SJSA1 (cell line): ENCODE measurements at regions not wholly inside any gene's neighbourhood (a gene's known extent, or its start where the extent isn't known, plus 50 kb on each side); places are given as distances from the start of the nearest gene placed in this dataset.

ENCODE experiments used
- DNase-seq, 2 experiments: peaks; one replicate each; pipeline ENCODE4 v3.0.0-alpha.2; 2015 to 2020; ENCODE audit warnings: low spot score in 2 of 2, low read depth in 1 of 2
- H3K27ac ChIP-seq: fragments of 250-450 bp; sonication (Bioruptor Pico); 2 replicates; pipeline ENCODE4 v1.5.1; 2020; ENCODE audit warnings: mild to moderate bottlenecking, moderate library complexity
- H3K27me3 ChIP-seq: fragments of 250-450 bp; sonication (Bioruptor Pico); replicated peaks from 2 replicates; pipeline ENCODE4 v1.5.1; 2020; ENCODE audit warnings: mild to moderate bottlenecking, moderate library complexity
- H3K36me3 ChIP-seq: fragments of 250-450 bp; sonication (Bioruptor Pico); 2 replicates; pipeline ENCODE4 v1.5.1; 2020; ENCODE audit warnings: mild to moderate bottlenecking
- H3K4me1 ChIP-seq: fragments of 250-450 bp; sonication (Bioruptor Pico); replicated peaks from 2 replicates; pipeline ENCODE4 v1.6.1; 2021; ENCODE audit warnings: mild to moderate bottlenecking
- H3K4me3 ChIP-seq: fragments of 250-450 bp; sonication (Bioruptor Pico); 2 replicates; pipeline ENCODE4 v1.5.1; 2020; ENCODE audit warnings: mild to moderate bottlenecking
- H3K9me3 ChIP-seq: fragments of 250-450 bp; sonication (Bioruptor Pico); replicated peaks from 2 replicates; pipeline ENCODE4 v1.5.1; 2020; ENCODE audit warnings: mild to moderate bottlenecking

DNA sequence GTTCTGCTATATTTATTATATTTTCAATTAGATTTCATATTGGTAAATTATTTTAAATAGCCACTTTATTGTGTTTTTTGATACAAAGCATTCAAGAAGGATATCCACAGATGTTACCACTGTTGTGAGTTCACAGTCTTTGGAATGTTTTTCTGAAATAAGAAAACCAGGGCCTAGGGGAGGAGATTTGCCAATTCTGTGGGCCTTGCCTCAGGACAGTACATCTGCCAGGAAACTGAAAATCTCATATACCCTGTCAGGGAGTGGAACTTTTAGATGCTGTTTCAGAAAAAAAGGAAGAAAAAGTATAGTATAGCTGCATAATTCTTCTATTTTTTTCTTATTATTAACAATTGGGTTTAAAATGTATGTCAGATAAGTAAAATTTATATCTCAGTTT lies 995.9 kb upstream of the ADGRB3 start:
- Histone ChIP-seq H3K36me3 (no peaks in the 10 kb centered on the region), H3K4me3 (no peak overlapping the region), H3K27me3 (no peaks in the 10 kb centered on the region), H3K9me3 (no peaks in the 10 kb centered on the region), H3K4me1 (no peaks in the 10 kb centered on the region), H3K27ac (no peak overlapping the region)
- no peak for DNase-seq

DNA sequence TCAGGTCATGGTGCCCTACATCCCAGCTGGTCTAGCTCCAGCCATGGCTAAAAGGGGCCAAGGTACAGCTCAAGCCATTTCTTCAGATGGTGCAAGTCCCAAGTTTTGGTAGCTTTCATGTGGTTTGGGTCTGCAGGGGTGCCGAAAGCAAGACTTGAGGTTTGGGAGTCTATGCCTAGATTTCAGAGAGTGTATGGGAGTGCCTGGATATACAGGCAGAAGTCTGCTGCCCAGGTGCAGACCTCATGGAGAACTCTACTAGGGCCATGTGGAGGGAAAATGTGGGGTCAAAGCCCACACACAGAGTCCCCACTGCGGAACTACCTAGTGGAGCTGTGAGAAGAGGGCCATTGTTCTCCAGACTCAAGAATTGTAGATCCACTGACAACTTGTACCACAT lies 1000.9 kb upstream of the ADGRB3 start:
- no peaks in the 10 kb centered on the region for H3K36me3 ChIP-seq
- H3K9me3 ChIP-seq = no peaks in the 10 kb centered on the region; the same call in 1 of the 2 replicates

DNA sequence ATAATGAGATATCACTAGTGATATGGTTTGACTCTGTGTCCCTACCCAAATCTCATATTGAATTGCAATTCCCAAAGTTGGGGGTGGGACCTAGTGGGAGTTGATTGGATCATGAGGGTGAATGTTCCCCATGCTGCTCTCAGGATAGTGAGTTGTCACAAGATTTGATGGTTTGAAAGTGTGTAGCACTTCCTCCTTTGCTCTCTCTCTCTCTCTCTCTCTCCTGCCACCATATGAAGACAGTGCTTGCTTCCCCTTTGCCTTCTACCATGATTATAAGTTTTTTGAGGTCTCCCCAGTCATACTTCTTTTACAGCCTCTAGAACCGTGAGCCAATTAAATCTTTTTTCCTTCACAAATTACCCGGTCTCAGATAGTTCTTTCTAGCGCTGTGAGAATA lies 1002.0 kb upstream of the ADGRB3 start:
- Histone ChIP-seq H3K9me3 (no peaks in the 10 kb centered on the region; the same call in 1 of the 2 replicates), H3K27me3 (no peaks in the 10 kb centered on the region), H3K4me3 (no peak overlapping the region), H3K4me1 (no peaks in the 10 kb centered on the region), H3K36me3 (no peaks in the 10 kb centered on the region), H3K27ac (no peak overlapping the region)
- DNase-seq = no peak

More for the DNA sequence above, 1000.9 kb upstream of the ADGRB3 start:
- Histone ChIP-seq H3K4me1 (no peaks in the 10 kb centered on the region), H3K27ac (no peak overlapping the region), H3K4me3 (no peak overlapping the region), H3K27me3 (no peaks in the 10 kb centered on the region)
- no peak for DNase-seq

DNA sequence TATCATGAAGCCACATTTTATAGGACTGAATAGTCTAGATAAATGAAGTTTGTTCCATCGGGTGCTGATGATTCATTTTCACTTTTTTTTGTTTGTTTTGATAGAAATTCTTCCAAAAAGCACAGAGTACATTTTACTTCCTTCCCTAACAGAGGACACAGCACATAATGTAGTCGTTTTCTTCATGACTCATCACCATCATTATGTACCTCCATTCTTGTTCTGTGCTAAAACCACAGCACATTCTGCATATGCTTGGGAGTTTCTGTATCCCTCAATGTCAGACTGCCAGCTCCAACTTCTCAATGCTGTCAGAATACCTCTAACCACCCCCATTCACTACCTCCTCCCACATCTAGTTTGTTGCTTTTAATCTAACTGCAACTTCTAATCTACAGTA lies 1004.9 kb upstream of the ADGRB3 start:
- H3K9me3 ChIP-seq = no peaks in the 10 kb centered on the region; the same call in 1 of the 2 replicates
- H3K36me3 ChIP-seq = no peaks in the 10 kb centered on the region
- H3K27ac ChIP-seq = no peak overlapping the region
- H3K4me3 ChIP-seq = no peak overlapping the region
- no peaks in the 10 kb centered on the region for H3K4me1 ChIP-seq
- H3K27me3 ChIP-seq = no peaks in the 10 kb centered on the region
- DNase-seq = no peak

DNA sequence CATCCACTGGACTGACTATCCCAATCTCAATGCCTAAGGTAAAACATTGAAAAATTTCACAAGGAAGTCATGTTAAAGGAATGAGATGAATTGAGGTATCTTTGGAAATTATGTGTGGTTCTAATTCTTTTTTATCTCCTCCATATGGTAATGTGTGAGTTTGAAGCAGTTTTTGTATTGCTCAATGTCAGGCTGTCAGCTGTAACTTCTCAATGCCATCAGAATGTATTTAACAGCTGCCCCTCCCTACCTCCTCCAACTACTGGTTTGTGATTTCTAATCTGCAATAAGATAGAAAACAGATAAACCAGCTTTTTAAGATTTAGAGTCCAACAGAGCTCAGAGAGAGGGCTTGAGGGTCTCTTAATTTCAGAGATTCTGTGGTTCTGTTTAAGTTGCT lies 1005.8 kb upstream of the ADGRB3 start:
- no peaks in the 10 kb centered on the region; the same call in 1 of the 2 replicates for H3K9me3 ChIP-seq
- H3K4me1 ChIP-seq = no peaks in the 10 kb centered on the region
- H3K4me3 ChIP-seq = no peak overlapping the region
- DNase-seq = no peak
- H3K36me3 ChIP-seq = no peaks in the 10 kb centered on the region
- H3K27ac ChIP-seq = no peak overlapping the region
- H3K27me3 ChIP-seq = no peaks in the 10 kb centered on the region

DNA sequence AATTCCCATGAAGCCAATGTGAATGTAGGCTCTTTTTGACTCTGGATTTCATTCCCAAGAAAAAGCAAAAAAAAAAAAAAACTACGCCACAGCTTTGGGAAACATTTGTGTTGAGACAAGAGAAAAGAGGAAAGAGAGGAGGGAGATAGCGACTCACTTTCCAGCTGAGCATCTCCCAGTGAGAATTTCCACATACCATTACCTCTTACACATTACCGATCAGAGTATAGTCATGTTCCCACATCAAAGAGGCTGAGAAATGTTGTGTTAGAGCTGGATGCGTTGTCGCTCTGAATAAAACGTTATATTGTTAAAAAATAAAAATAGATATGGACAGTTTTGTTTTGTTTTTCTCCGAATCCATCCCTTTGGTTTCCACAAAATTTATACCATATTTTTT lies 1019.3 kb upstream of the ADGRB3 start:
- Histone ChIP-seq H3K4me3 (no peak overlapping the region), H3K4me1 (no peaks in the 10 kb centered on the region), H3K36me3 (no peaks in the 10 kb centered on the region), H3K9me3 (no peaks in the 10 kb centered on the region), H3K27me3 (no peaks in the 10 kb centered on the region), H3K27ac (no peak overlapping the region)
- no peak for DNase-seq

DNA sequence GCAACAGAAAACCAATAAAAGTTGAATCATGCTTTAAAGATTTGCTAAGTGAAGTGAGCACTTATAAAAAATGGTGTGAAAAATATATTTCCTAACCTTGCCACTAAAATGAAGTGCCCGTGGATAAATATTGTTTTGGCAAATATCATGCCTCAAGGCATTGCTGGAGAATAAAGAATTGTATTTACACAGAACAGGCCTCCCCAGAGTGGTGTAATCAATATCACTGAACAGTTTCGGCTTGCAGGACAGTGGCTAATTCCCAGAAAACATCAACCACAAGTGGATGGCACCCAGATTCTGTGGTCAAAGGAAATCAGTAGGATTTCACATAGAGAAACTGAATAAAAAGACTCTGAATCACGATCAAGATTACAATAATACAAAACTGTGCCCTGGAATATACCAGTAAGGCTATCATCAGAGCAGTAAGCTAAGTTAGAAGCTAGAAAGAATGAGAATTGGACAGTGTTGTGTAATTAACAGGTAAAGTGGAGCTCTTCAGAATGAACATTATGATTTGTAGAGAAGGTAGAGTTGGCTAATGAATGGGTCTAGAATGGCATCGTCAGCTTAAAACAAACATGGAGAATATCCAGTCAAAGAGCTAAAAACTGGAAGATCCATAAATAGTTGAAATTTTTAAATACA lies 1026.9 kb upstream of the ADGRB3 start:
- Histone ChIP-seq H3K36me3 (no peaks in the 10 kb centered on the region), H3K4me3 (no peak overlapping the region), H3K9me3 (no peaks in the 10 kb centered on the region; the same call in 1 of the 2 replicates), H3K27ac (no peak overlapping the region), H3K27me3 (no peaks in the 10 kb centered on the region), H3K4me1 (no peaks in the 10 kb centered on the region)
- DNase-seq = no peak

DNA sequence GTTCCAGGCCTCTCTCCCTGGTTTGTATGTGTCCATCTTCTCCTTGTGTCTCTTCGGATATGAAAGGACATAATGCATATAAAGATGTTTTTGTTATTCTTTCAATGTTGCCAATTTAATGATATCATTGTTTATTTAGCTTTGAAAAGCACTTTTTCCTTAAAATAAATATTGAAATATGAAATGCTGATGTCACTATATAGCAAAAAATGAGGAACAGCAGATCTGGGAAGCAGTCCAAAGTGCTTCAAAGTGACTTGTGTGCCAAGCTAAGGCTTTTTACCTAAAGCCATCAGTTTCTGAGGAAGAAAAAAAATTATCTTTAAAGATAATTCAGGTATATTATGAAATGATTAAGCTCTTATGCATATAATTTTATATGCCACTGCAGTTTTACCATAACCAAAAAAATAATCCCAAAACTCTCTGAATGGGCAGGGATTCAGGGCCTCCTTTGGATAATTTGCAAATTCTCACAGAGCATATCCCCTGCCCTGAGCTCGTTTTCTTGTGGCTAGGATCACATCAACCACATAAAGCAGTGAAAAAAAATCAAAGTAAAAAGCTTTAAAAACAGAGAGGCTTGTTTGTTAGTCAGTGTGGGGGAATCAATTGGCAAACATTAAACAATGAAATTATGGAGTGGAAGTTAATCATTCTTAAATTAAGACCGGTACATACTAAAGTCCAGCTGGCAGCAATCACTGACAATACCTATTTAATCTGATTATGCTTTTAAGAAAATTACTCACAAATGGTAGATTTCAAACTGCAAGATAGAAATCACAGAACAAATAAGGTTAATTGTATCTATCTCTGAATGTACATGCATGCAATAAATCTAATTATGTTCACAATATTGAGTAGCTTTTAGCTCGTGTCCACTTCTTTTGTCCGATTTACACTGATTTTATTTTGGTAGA lies 1027.9 kb upstream of the ADGRB3 start:
- Histone ChIP-seq H3K4me1 (no peaks in the 10 kb centered on the region), H3K36me3 (no peaks in the 10 kb centered on the region), H3K9me3 (no peaks in the 10 kb centered on the region; the same call in 1 of the 2 replicates), H3K27ac (no peak overlapping the region), H3K4me3 (no peak overlapping the region), H3K27me3 (no peaks in the 10 kb centered on the region)
- no peak for DNase-seq

DNA sequence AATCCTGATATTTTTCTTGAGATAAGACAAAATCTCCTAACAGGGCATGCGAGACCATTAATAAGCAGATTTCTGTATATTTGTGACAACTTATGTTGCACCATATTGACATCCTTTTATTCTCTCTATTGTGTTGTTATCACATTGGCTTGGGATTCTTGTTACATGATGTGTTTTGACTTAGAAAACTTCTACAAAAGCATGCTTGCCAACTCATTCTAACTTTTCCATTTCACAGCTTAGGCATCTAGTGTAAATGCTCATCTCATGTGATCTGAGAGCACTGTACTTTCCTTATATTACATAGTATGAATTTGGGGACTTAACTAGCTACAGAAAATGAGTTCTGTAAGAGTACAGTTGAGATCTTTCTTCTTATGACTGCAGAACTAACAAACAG lies 1040.7 kb upstream of the ADGRB3 start:
- no peak overlapping the region for H3K27ac ChIP-seq
- no peaks in the 10 kb centered on the region; the same call in 1 of the 2 replicates for H3K9me3 ChIP-seq
- H3K4me1 ChIP-seq = no peaks in the 10 kb centered on the region
- H3K4me3 ChIP-seq = no peak overlapping the region
- H3K27me3 ChIP-seq = no peaks in the 10 kb centered on the region
- no peaks in the 10 kb centered on the region for H3K36me3 ChIP-seq
- DNase-seq = no peak

DNA sequence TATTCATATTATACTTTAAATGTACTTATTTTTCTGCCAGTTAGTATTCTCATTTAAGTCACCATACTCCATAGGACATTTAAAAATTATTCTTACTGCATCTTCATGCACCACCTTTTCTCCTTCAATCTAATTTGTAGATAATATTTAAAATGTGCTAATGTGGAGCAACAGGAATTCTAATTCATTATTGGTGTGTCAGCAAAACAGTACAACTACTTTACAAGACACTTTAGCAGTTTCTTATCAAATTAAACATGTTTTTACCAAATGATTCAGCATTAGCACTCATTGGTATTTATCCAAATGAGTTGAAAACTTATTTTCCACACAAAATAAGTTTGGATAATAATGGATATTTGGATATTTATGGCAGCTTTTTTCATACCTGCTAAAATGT lies 1041.8 kb upstream of the ADGRB3 start:
- Histone ChIP-seq H3K36me3 (no peaks in the 10 kb centered on the region), H3K27me3 (no peaks in the 10 kb centered on the region), H3K27ac (no peak overlapping the region), H3K4me3 (no peak overlapping the region), H3K4me1 (no peaks in the 10 kb centered on the region), H3K9me3 (no peaks in the 10 kb centered on the region; the same call in 1 of the 2 replicates)
- DNase-seq = no peak

DNA sequence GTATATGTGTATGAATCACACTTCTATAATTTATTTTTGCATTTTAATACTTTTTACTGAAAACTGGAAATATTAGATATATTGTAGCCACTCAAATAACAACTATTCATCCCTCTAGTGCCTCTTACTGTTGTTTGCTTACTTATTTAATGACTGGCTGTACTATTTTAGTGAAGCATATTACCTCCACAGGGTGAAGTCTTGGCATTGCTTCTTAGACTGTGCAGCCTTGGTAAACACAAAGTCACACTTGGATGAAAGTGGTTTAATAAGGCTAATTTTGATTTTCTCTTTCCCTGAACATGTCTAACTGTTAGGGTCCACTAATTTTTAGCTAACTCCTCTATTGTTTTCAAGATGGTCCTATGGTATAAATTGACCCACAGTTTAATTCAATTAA lies 1043.2 kb upstream of the ADGRB3 start:
- Histone ChIP-seq H3K4me3 (no peak overlapping the region), H3K27ac (no peak overlapping the region), H3K27me3 (no peaks in the 10 kb centered on the region), H3K9me3 (no peaks in the 10 kb centered on the region; the same call in 1 of the 2 replicates), H3K36me3 (no peaks in the 10 kb centered on the region), H3K4me1 (no peaks in the 10 kb centered on the region)
- DNase-seq = no peak

DNA sequence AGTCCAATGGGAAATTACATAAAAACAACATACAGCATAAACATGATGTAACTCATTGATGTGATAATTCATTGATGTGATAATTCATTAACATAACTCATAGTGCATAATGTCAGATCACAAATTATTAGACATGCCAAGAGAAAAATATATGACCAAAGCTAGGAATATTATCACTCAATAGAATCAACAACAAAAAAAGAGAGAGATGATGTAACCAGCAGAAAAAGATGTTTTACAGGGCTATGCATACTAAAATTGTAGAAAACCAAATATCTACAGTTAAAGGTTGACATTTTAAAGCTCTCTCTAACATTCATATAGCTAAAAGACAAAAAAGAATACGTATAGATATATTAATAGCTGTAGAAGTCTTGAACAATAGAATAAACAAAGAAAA lies 1067.2 kb upstream of the ADGRB3 start:
- DNase-seq = no peak
- H3K4me1 ChIP-seq = no peaks in the 10 kb centered on the region
- H3K36me3 ChIP-seq = no peaks in the 10 kb centered on the region
- no peaks in the 10 kb centered on the region for H3K27me3 ChIP-seq
- no peak overlapping the region for H3K27ac ChIP-seq
- H3K9me3 ChIP-seq = no peaks in the 10 kb centered on the region; the same call in 1 of the 2 replicates
- no peak overlapping the region for H3K4me3 ChIP-seq

DNA sequence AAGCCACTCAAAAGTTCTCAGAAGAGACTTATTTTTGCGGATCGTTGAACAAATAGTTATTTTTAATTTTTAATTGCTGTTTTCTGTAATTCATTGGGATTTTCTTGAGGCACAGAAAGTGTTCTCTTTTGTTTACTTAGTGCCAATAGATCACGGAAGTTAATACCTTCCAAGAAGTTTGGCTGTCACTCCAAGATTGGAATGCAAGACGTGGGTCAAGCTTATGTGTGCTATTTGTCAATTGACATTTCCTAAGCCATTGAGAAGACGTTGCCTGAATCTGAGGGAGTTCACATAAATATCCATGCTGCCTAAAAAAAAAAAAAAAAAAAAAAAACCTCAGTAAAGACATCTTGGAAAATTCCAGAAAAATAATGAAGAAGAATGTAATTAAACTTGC lies 1071.4 kb upstream of the ADGRB3 start:
- no peak for DNase-seq
- H3K9me3 ChIP-seq = no peaks in the 10 kb centered on the region; the same call in 1 of the 2 replicates

DNA sequence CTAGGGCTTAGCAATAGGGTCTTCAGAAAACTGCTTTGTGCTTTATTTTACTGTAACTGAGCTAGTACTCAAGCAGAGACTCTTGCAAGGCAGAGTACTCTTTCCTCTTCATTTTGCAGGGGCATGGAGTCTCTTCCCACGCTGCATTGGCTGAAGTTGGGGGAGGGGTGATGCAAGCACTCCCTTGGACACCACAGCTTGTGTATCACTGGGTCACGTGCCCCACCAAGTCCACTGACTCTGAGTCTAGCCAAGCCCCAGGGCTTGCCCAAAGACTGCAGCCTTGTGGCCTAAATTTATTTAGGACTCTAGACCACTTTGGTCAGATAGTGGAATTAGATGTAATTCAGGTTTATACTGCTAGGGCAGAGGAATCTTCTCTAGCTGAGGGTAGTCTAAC lies 1075.0 kb upstream of the ADGRB3 start:
- no peaks in the 10 kb centered on the region for H3K4me1 ChIP-seq
- no peaks in the 10 kb centered on the region for H3K36me3 ChIP-seq
- H3K9me3 ChIP-seq = no peaks in the 10 kb centered on the region; the same call in 1 of the 2 replicates
- no peak for DNase-seq
- no peaks in the 10 kb centered on the region for H3K27me3 ChIP-seq
- H3K27ac ChIP-seq = no peak overlapping the region
- no peak overlapping the region for H3K4me3 ChIP-seq

More for the DNA sequence above, 1071.4 kb upstream of the ADGRB3 start:
- Histone ChIP-seq H3K4me3 (no peak overlapping the region), H3K36me3 (no peaks in the 10 kb centered on the region), H3K4me1 (no peaks in the 10 kb centered on the region), H3K27me3 (no peaks in the 10 kb centered on the region), H3K27ac (no peak overlapping the region)
